H9 (cell line): ENCODE measurements at regions not wholly inside any gene's neighbourhood (a gene's known extent, or its start where the extent isn't known, plus 50 kb on each side); places are given as distances from the start of the nearest gene placed in this dataset.

ENCODE experiments used
- DNase-seq: peaks from one replicate; pipeline ENCODE4 v3.0.0-alpha.2; 2017
- H2AFZ ChIP-seq: one replicate; pipeline ENCODE4 v1.6.1; 2013; ENCODE audit warnings: mild to moderate bottlenecking, low read length, control low read depth, moderate library complexity
- H2AK5ac ChIP-seq: 2 replicates; pipeline ENCODE4 v1.6.1; 2013; ENCODE audit warnings: low read length, control low read depth, mixed read lengths; ENCODE audit not compliant: insufficient read length
- H2BK120ac ChIP-seq: one replicate; pipeline ENCODE4 v1.6.1; 2013; ENCODE audit warnings: low read depth, mild to moderate bottlenecking, low read length, control low read depth, inconsistent platforms; ENCODE audit not compliant: poor library complexity, severe bottlenecking
- H2BK12ac ChIP-seq: 2 replicates; pipeline ENCODE4 v1.6.1; 2013; ENCODE audit warnings: low read length, control low read depth, mixed read lengths, low read depth; ENCODE audit not compliant: insufficient read length
- H2BK15ac ChIP-seq: 2 replicates; pipeline ENCODE4 v1.6.1; 2013; ENCODE audit warnings: low read depth, low read length, control low read depth
- H2BK20ac ChIP-seq: one replicate; pipeline ENCODE4 v1.6.1; 2013; ENCODE audit warnings: low read depth, mild to moderate bottlenecking, low read length, control low read depth, inconsistent platforms; ENCODE audit not compliant: poor library complexity, severe bottlenecking
- H2BK5ac ChIP-seq: 2 replicates; pipeline ENCODE4 v1.6.1; 2013; ENCODE audit warnings: low read length, control low read depth, mixed read lengths; ENCODE audit not compliant: insufficient read length
- H3K14ac ChIP-seq: 2 replicates; pipeline ENCODE4 v1.6.1; 2013; ENCODE audit warnings: low read length, control low read depth; ENCODE audit not compliant: insufficient read depth
- H3K18ac ChIP-seq: 2 replicates; pipeline ENCODE4 v1.6.1; 2013; ENCODE audit warnings: low read depth, mild to moderate bottlenecking, mixed read lengths, low read length, control low read depth; ENCODE audit not compliant: insufficient read length
- H3K23ac ChIP-seq: 2 replicates; pipeline ENCODE4 v1.6.1; 2013; ENCODE audit warnings: low read length, control low read depth, mixed read lengths, low read depth; ENCODE audit not compliant: insufficient read length
- H3K23me2 ChIP-seq: 2 replicates; pipeline ENCODE4 v1.6.1; 2013; ENCODE audit warnings: low read depth, mild to moderate bottlenecking, mixed read lengths, low read length, control low read depth; ENCODE audit not compliant: insufficient read length, poor library complexity, severe bottlenecking
- H3K27ac ChIP-seq: 2 replicates; pipeline ENCODE4 v1.5.1; 2013; ENCODE audit warnings: low read length, control low read depth, mixed read lengths, low read depth; ENCODE audit not compliant: insufficient read length
- H3K27me3 ChIP-seq: 2 replicates; pipeline ENCODE4 v1.6.1; 2013; ENCODE audit warnings: low read length, control low read depth, inconsistent platforms; ENCODE audit not compliant: insufficient read depth
- H3K4ac ChIP-seq: 2 replicates; pipeline ENCODE4 v1.6.1; 2013; ENCODE audit warnings: low read depth, mild to moderate bottlenecking, control low read depth, inconsistent platforms, low read length, moderate library complexity
- H3K4me1 ChIP-seq: 2 replicates; pipeline ENCODE4 v1.6.1; 2013; ENCODE audit warnings: low read length, control low read depth, inconsistent platforms; ENCODE audit not compliant: insufficient read depth
- H3K4me2 ChIP-seq: 2 replicates; pipeline ENCODE4 v1.6.1; 2013; ENCODE audit warnings: low read length, control low read depth, mixed read lengths; ENCODE audit not compliant: insufficient read length, insufficient read depth
- H3K56ac ChIP-seq: 2 replicates; pipeline ENCODE4 v1.6.1; 2013; ENCODE audit warnings: low read depth, mild to moderate bottlenecking, mixed read lengths, low read length, control low read depth; ENCODE audit not compliant: insufficient read length
- H3K79me1 ChIP-seq: 2 replicates; pipeline ENCODE4 v1.6.1; 2013; ENCODE audit warnings: low read depth, mild to moderate bottlenecking, moderate library complexity, low read length, control low read depth, inconsistent platforms; ENCODE audit not compliant: insufficient read depth, poor library complexity, severe bottlenecking
- H3K79me2 ChIP-seq: 2 replicates; pipeline ENCODE4 v1.6.1; 2013; ENCODE audit warnings: low read length, control low read depth, inconsistent platforms; ENCODE audit not compliant: insufficient read depth
- H3K9ac ChIP-seq: 2 replicates; pipeline ENCODE4 v1.6.1; 2013; ENCODE audit warnings: low read length, control low read depth, mixed read lengths; ENCODE audit not compliant: insufficient read length; ENCODE audit errors: extremely low read depth
- H3K9me3 ChIP-seq: one replicate; pipeline ENCODE4 v1.6.1; 2013; ENCODE audit warnings: low read depth, low read length, inconsistent platforms; ENCODE audit not compliant: control insufficient read depth
- H3T11ph ChIP-seq: one replicate; pipeline ENCODE4 v1.6.1; 2013; ENCODE audit warnings: mild to moderate bottlenecking, low read length, control low read depth, inconsistent platforms
- H4K20me1 ChIP-seq: one replicate; pipeline ENCODE4 v1.6.1; 2013; ENCODE audit not compliant: control insufficient read depth, insufficient read length, insufficient read depth
- H4K5ac ChIP-seq: 2 replicates; pipeline ENCODE4 v1.6.1; 2013; ENCODE audit warnings: low read depth, mild to moderate bottlenecking, mixed read lengths, low read length, control low read depth; ENCODE audit not compliant: insufficient read length
- H4K8ac ChIP-seq: replicated peaks from 2 replicates; pipeline ENCODE4 v1.6.1; 2013; ENCODE audit warnings: low read length, control low read depth, mixed read lengths, low read depth; ENCODE audit not compliant: insufficient read length
- H4K91ac ChIP-seq: 2 replicates; pipeline ENCODE4 v1.6.1; 2013; ENCODE audit warnings: low read depth, mild to moderate bottlenecking, moderate library complexity, mixed read lengths, low read length, control low read depth; ENCODE audit not compliant: insufficient read length
- H3K27ac Mint-ChIP-seq, 3 experiments: 2 replicates in 2 of 3; 3 replicates in 1 of 3; pipeline ENCODE4 v1.8.0; 2020 to 2021; ENCODE audit warnings: mixed read lengths in 3 of 3, mild to moderate bottlenecking in 1 of 3, moderate library complexity in 1 of 3
- H3K27me3 Mint-ChIP-seq: 2 replicates; pipeline ENCODE4 v1.8.0; 2021; ENCODE audit warnings: low read depth, mild to moderate bottlenecking, moderate library complexity, mixed read lengths
- H3K36me3 Mint-ChIP-seq, 3 experiments: 2 replicates in 2 of 3; 3 replicates in 1 of 3; pipeline ENCODE4 v1.8.0; 2020 to 2021; ENCODE audit warnings: low read depth in 3 of 3, mixed read lengths in 3 of 3; ENCODE audit not compliant: insufficient read depth in 1 of 3
- H3K4me1 Mint-ChIP-seq, 2 experiments: 2 replicates each; pipeline ENCODE4 v1.8.0; 2020; ENCODE audit warnings: mixed read lengths in 2 of 2
- H3K4me3 Mint-ChIP-seq, 2 experiments: 2 replicates in 1 of 2; 3 replicates in 1 of 2; pipeline ENCODE4 v1.8.0; 2020 to 2021; ENCODE audit warnings: mild to moderate bottlenecking in 2 of 2, mixed read lengths in 2 of 2, moderate library complexity in 1 of 2
- H3K9me3 Mint-ChIP-seq, 2 experiments: 2 replicates in 1 of 2; 3 replicates in 1 of 2; pipeline ENCODE4 v1.8.0; 2020; ENCODE audit warnings: mild to moderate bottlenecking in 2 of 2, mixed read lengths in 2 of 2, moderate library complexity in 1 of 2
- whole genome bisulfite sequencing: extraction: QIAGEN DNeasy Blood & Tissue Kit; methylation state at CpG from one replicate; pipeline ENCODE4 v1.1.7; 2013; ENCODE audit warnings: missing lambda C conversion rate, low lambda C conversion rate, mixed read lengths; ENCODE audit not compliant: insufficient read length; ENCODE audit errors: extremely low coverage; 5-methylcytosine and 5-hydroxymethylcytosine counted together
- TF ChIP-seq, protein P1 (sequence below): fragments of 200-600 bp; sonication (generic); conservative IDR thresholded peaks from 3 replicates; pipeline ENCODE4 v1.8.0; 2021; ENCODE audit warnings: antibody characterized with exemption, mild to moderate bottlenecking

DNA sequence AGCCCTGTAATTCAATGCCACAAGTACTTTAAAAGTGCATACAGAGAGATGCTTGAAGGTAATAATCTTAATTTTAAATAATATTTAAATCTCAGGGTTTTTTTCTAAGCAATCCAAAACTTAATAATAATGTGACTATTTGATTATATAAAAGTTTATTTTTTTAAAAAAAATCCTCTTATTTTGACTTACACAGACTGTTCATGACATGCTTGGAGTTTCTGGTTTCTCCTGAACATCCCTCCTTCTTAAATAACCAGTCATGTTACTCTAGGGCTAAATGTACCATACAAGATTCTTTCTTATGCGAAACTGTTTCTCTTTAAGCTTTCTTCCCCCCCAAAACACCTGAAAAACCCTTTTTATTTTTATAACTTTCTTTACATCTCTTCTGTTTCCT, 58.2 kb upstream of the SLC2A13 start:
- no peak overlapping the region for H2BK120ac ChIP-seq
- TF ChIP-seq, protein P1, sequence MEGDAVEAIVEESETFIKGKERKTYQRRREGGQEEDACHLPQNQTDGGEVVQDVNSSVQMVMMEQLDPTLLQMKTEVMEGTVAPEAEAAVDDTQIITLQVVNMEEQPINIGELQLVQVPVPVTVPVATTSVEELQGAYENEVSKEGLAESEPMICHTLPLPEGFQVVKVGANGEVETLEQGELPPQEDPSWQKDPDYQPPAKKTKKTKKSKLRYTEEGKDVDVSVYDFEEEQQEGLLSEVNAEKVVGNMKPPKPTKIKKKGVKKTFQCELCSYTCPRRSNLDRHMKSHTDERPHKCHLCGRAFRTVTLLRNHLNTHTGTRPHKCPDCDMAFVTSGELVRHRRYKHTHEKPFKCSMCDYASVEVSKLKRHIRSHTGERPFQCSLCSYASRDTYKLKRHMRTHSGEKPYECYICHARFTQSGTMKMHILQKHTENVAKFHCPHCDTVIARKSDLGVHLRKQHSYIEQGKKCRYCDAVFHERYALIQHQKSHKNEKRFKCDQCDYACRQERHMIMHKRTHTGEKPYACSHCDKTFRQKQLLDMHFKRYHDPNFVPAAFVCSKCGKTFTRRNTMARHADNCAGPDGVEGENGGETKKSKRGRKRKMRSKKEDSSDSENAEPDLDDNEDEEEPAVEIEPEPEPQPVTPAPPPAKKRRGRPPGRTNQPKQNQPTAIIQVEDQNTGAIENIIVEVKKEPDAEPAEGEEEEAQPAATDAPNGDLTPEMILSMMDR: no peak
- Mint-ChIP-seq H3K27me3 (no peaks in the 10 kb centered on the region), H3K36me3 (peaks cover 16 to 55% (median 36%) of the 10 kb centered on the region in 3 experiments), H3K9me3 (peaks cover 54 to 61% of the 10 kb centered on the region in 2 experiments), H3K27ac (no peak overlapping the region), H3K4me3 (no peak overlapping the region), H3K4me1 (no peaks in the 10 kb centered on the region)
- H3K4me1 ChIP-seq: no peaks in the 10 kb centered on the region
- no peaks in the 10 kb centered on the region for H4K20me1 ChIP-seq
- WGBS: no CpG with 5 or more reads among the region's 1 CpG
- no peak overlapping the region for H3K14ac ChIP-seq
- H4K91ac ChIP-seq: no peak overlapping the region
- no peak overlapping the region for H3K4ac ChIP-seq
- H3K27me3 ChIP-seq: no peaks in the 10 kb centered on the region
- H4K5ac ChIP-seq: no peak overlapping the region
- no peak overlapping the region for H3K27ac ChIP-seq
- H3K18ac ChIP-seq: no peak overlapping the region
- DNase-seq: no peak
- no peaks in the 10 kb centered on the region for H3K23me2 ChIP-seq
- H2BK5ac ChIP-seq: no peak overlapping the region
- H4K8ac ChIP-seq: no peak overlapping the region
- H3K9me3 ChIP-seq: peaks cover 6% of the 10 kb centered on the region
- no peaks in the 10 kb centered on the region for H3K79me1 ChIP-seq
- H3K23ac ChIP-seq: no peak overlapping the region
- no peak overlapping the region for H3K56ac ChIP-seq
- no peaks in the 10 kb centered on the region for H3K79me2 ChIP-seq
- no peak overlapping the region for H3K4me2 ChIP-seq
- no peak overlapping the region for H2BK20ac ChIP-seq
- H2AK5ac ChIP-seq: no peak overlapping the region
- H2BK15ac ChIP-seq: no peak overlapping the region
- H2AFZ ChIP-seq: no peak overlapping the region
- H2BK12ac ChIP-seq: no peak overlapping the region
- no peak overlapping the region for H3K9ac ChIP-seq
- H3T11ph ChIP-seq: no peak overlapping the region
